ENCODE measurements at regions not wholly inside any gene's neighbourhood (a gene's known extent, or its start where the extent isn't known, plus 50 kb on each side); places are given as distances from the start of the nearest gene placed in this dataset.

GRCh38 chr5:106825374-106825773, 845.4 kb downstream of the EFNA5 start:
- Histone ChIP-seq H3K4me1 (ENCODE audit: control insufficient read depth in 2 of 2, insufficient read depth in 2 of 2, low read length in 2 of 2) (no peaks in the 10 kb centered on the region), H3K27me3 (replicated peaks in 1 of 4; ENCODE audit: control extremely low read depth in 1 of 4, control insufficient read depth in 3 of 4, insufficient read depth in 4 of 4, low read length in 3 of 4) (no peaks in the 10 kb centered on the region), H3K4me3 (ENCODE audit: control extremely low read depth in 1 of 5, extremely low read depth in 1 of 5, insufficient read depth in 1 of 5, low read depth in 2 of 5, low read length in 4 of 5) (no peak overlapping the region), H3K36me3 (replicated peaks in 1 of 2; ENCODE audit: control extremely low read depth in 1 of 2, control insufficient read depth in 1 of 2, extremely low read depth in 1 of 2, insufficient read depth in 2 of 2, low read length in 1 of 2) (no peaks in the 10 kb centered on the region), H3K9ac (ENCODE audit: low read length) (no peak overlapping the region), H3K79me2 (ENCODE audit: control insufficient read depth, insufficient read depth, low read length) (no peaks in the 10 kb centered on the region), H4K20me1 (ENCODE audit: control insufficient read depth, insufficient read depth, low read length, poor library complexity, severe bottlenecking) (no peaks in the 10 kb centered on the region), H3K27ac (ENCODE audit: low read length in 2 of 2) (no peak overlapping the region), H3K9me3 (ENCODE audit: control extremely low read depth in 1 of 3, control insufficient read depth in 2 of 3, insufficient read depth in 1 of 3, low read length in 2 of 3) (no peaks in the 10 kb centered on the region), H3K4me2 (replicated peaks; ENCODE audit: low read depth, low read length, poor library complexity, severe bottlenecking) (no peak overlapping the region), H2AFZ (ENCODE audit: insufficient read depth, low read depth, low read length, poor library complexity, severe bottlenecking) (no peak overlapping the region)
- Mint-ChIP-seq H3K27me3 (no peaks in the 10 kb centered on the region), H3K27ac (no peak overlapping the region), H3K4me3 (no peak overlapping the region), H3K4me1 (no peaks in the 10 kb centered on the region), H3K9me3 (ENCODE audit: insufficient read depth) (no peaks in the 10 kb centered on the region)
- TF ChIP-seq EZH2 (IDR thresholded peaks at IDR 0.05; ENCODE audit: borderline replicate concordance, insufficient read depth, low read depth, low read length, poor library complexity, severe bottlenecking) = no peak
- no peak for TF ChIP-seq CTCF (IDR thresholded peaks at IDR 0.05)
- no CpG with 5 or more reads among the region's 2 CpGs for WGBS (ENCODE audit: insufficient coverage)
- POLR2A ChIA-PET = no interaction called here
- no peak for DNase-seq
- intact Hi-C loops (cut with micrococcal nuclease) = no loop called here
- ATAC-seq (ENCODE audit: low read depth) = no peak
- CTCF ChIA-PET = no interaction called here

GRCh38 chr5:106822851-106823250, 847.9 kb downstream of the EFNA5 start:
- Histone ChIP-seq H3K79me2 (ENCODE audit: control insufficient read depth, insufficient read depth, low read length) (no peaks in the 10 kb centered on the region), H3K4me1 (ENCODE audit: control insufficient read depth in 2 of 2, insufficient read depth in 2 of 2, low read length in 2 of 2) (no peaks in the 10 kb centered on the region), H4K20me1 (ENCODE audit: control insufficient read depth, insufficient read depth, low read length, poor library complexity, severe bottlenecking) (no peaks in the 10 kb centered on the region), H3K9ac (ENCODE audit: low read length) (no peak overlapping the region), H2AFZ (ENCODE audit: insufficient read depth, low read depth, low read length, poor library complexity, severe bottlenecking) (no peak overlapping the region), H3K4me2 (replicated peaks; ENCODE audit: low read depth, low read length, poor library complexity, severe bottlenecking) (no peak overlapping the region), H3K27me3 (replicated peaks in 1 of 4; ENCODE audit: control extremely low read depth in 1 of 4, control insufficient read depth in 3 of 4, insufficient read depth in 4 of 4, low read length in 3 of 4) (no peaks in the 10 kb centered on the region), H3K4me3 (ENCODE audit: control extremely low read depth in 1 of 5, extremely low read depth in 1 of 5, insufficient read depth in 1 of 5, low read depth in 2 of 5, low read length in 4 of 5) (no peak overlapping the region), H3K27ac (ENCODE audit: low read length in 2 of 2) (no peak overlapping the region), H3K9me3 (ENCODE audit: control extremely low read depth in 1 of 3, control insufficient read depth in 2 of 3, insufficient read depth in 1 of 3, low read length in 2 of 3) (no peaks in the 10 kb centered on the region), H3K36me3 (replicated peaks in 1 of 2; ENCODE audit: control extremely low read depth in 1 of 2, control insufficient read depth in 1 of 2, extremely low read depth in 1 of 2, insufficient read depth in 2 of 2, low read length in 1 of 2) (no peaks in the 10 kb centered on the region)
- Mint-ChIP-seq H3K27ac (no peak overlapping the region), H3K27me3 (no peaks in the 10 kb centered on the region), H3K4me3 (no peak overlapping the region), H3K4me1 (no peaks in the 10 kb centered on the region), H3K9me3 (ENCODE audit: insufficient read depth) (peaks cover 2% of the 10 kb centered on the region)
- ChIA-PET CTCF (no interaction called here), POLR2A (no interaction called here)
- TF ChIP-seq CTCF (IDR thresholded peaks at IDR 0.05) (no peak), EZH2 (IDR thresholded peaks at IDR 0.05; ENCODE audit: borderline replicate concordance, insufficient read depth, low read depth, low read length, poor library complexity, severe bottlenecking) (no peak)
- WGBS (ENCODE audit: insufficient coverage) = no CpG with 5 or more reads among the region's 1 CpG
- intact Hi-C loops (cut with micrococcal nuclease) = no loop called here
- no peak for ATAC-seq (ENCODE audit: low read depth)
- no peak for DNase-seq
